ENCODE measurements at regions not wholly inside any gene's neighbourhood (a gene's known extent, or its start where the extent isn't known, plus 50 kb on each side); places are given as distances from the start of the nearest gene placed in this dataset.
"Not testable (repeated sequence)": the region's sequence is repeated elsewhere in the genome, so short reads cannot be mapped to it uniquely, and the experiment has no call there.

GRCh38 chr5:98231089-98231488 lies 542.4 kb upstream of the RGMB start:
- no peak overlapping the region for H3K4me3 ChIP-seq (ENCODE audit: control insufficient read depth in 1 of 7, extremely low read depth in 1 of 7, insufficient read depth in 4 of 7, low read depth in 2 of 7, low read length in 6 of 7)
- DNase-seq = peak in 2 of 3 donors; percentile 0 to 5
- CTCF ChIA-PET = no interaction called here
- no peak overlapping the region for H3K27ac ChIP-seq (ENCODE audit: insufficient read depth in 1 of 2, low read depth in 1 of 2, low read length in 2 of 2, poor library complexity in 1 of 2, severe bottlenecking in 2 of 2)
- POLR2A ChIA-PET = no interaction called here
- no peaks in the 10 kb centered on the region for H3K4me1 ChIP-seq (ENCODE audit: control extremely low read depth in 1 of 4, control insufficient read depth in 4 of 4, insufficient read depth in 4 of 4, low read length in 3 of 4)
- no peaks in the 10 kb centered on the region for H3K27me3 ChIP-seq (replicated peaks in 2 of 5; ENCODE audit: control insufficient read depth in 4 of 5, insufficient read depth in 5 of 5, low read length in 4 of 5)
- no peaks in the 10 kb centered on the region for H3K36me3 ChIP-seq (ENCODE audit: control insufficient read depth in 4 of 4, insufficient read depth in 4 of 4, low read length in 3 of 4)
- peaks cover 0 to 6% (median 1%) of the 10 kb centered on the region in 5 experiments for H3K9me3 ChIP-seq (ENCODE audit: control extremely low read depth in 1 of 5, control insufficient read depth in 4 of 5, insufficient read depth in 2 of 5, low read depth in 1 of 5, low read length in 4 of 5)
- no CpG with 5 or more reads among the region's 4 CpGs for WGBS (ENCODE audit: insufficient coverage)

DNA sequence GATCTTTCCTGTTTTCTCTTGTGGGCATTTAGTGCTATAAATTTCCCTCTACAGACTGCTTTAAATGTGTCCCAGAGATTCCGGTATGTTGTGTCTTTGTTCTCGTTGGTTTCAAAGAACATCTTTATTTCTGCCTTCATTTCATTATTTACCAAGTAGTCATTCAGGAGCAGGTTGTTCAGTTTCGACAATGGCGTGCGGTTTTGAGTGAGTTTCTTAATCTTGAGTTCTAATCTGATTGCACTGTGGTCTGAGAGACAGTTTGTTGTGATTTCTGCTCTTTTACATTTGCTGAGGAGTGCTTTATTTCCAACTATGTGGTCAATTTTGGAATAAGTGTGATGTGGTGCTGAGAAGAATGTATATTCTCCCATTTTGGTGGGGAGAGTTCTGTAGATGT lies 535.7 kb upstream of the RGMB start:
- 100% methylated on average over 1 of the region's 5 CpGs for WGBS (ENCODE audit: insufficient coverage)
- H3K27ac ChIP-seq (ENCODE audit: insufficient read depth in 1 of 2, low read depth in 1 of 2, low read length in 2 of 2, poor library complexity in 1 of 2, severe bottlenecking in 2 of 2); DNase-seq; H3K9me3 ChIP-seq (ENCODE audit: control extremely low read depth in 1 of 5, control insufficient read depth in 4 of 5, insufficient read depth in 2 of 5, low read depth in 1 of 5, low read length in 4 of 5); H3K36me3 ChIP-seq (ENCODE audit: control insufficient read depth in 4 of 4, insufficient read depth in 4 of 4, low read length in 3 of 4); POLR2A ChIA-PET; H3K27me3 ChIP-seq (replicated peaks in 2 of 5; ENCODE audit: control insufficient read depth in 4 of 5, insufficient read depth in 5 of 5, low read length in 4 of 5); H3K4me3 ChIP-seq (ENCODE audit: control insufficient read depth in 1 of 7, extremely low read depth in 1 of 7, insufficient read depth in 4 of 7, low read depth in 2 of 7, low read length in 6 of 7); CTCF ChIA-PET; H3K4me1 ChIP-seq (ENCODE audit: control extremely low read depth in 1 of 4, control insufficient read depth in 4 of 4, insufficient read depth in 4 of 4, low read length in 3 of 4): not testable (repeated sequence)

GRCh38 chr5:98243972-98244371 lies 529.5 kb upstream of the RGMB start:
- no CpG with 5 or more reads among the region's 1 CpG for WGBS (ENCODE audit: insufficient coverage)
- Histone ChIP-seq H3K9me3 (ENCODE audit: control extremely low read depth in 1 of 5, control insufficient read depth in 4 of 5, insufficient read depth in 2 of 5, low read depth in 1 of 5, low read length in 4 of 5) (peaks cover 0 to 1% (median 0%) of the 10 kb centered on the region in 5 experiments), H3K4me1 (ENCODE audit: control extremely low read depth in 1 of 4, control insufficient read depth in 4 of 4, insufficient read depth in 4 of 4, low read length in 3 of 4) (no peaks in the 10 kb centered on the region), H3K27me3 (replicated peaks in 2 of 5; ENCODE audit: control insufficient read depth in 4 of 5, insufficient read depth in 5 of 5, low read length in 4 of 5) (no peaks in the 10 kb centered on the region), H3K27ac (ENCODE audit: insufficient read depth in 1 of 2, low read depth in 1 of 2, low read length in 2 of 2, poor library complexity in 1 of 2, severe bottlenecking in 2 of 2) (no peak overlapping the region), H3K4me3 (ENCODE audit: control insufficient read depth in 1 of 7, extremely low read depth in 1 of 7, insufficient read depth in 4 of 7, low read depth in 2 of 7, low read length in 6 of 7) (no peak overlapping the region), H3K36me3 (ENCODE audit: control insufficient read depth in 4 of 4, insufficient read depth in 4 of 4, low read length in 3 of 4) (no peaks in the 10 kb centered on the region)
- ChIA-PET POLR2A (no interaction called here), CTCF (no interaction called here)
- DNase-seq = no peak

DNA sequence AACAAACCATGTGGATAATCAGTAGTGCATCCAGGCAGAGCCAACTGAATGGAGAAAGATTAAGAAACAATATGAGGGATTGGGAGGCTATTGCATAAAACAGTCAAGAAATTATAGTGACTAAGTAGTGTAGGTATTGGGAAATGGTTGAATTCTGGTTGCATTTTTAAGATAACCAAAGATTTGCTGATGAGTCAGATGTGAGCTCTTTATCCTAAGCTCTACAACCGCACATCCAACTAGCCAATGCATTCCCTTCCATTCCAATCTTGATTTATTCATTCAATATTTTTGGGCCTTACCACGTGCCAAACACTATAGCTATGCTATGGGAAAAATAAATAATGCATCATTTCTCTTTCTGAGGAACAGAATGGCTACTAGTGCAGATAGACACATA lies 524.5 kb upstream of the RGMB start:
- no peaks in the 10 kb centered on the region for H3K9me3 ChIP-seq (ENCODE audit: control extremely low read depth in 1 of 5, control insufficient read depth in 4 of 5, insufficient read depth in 2 of 5, low read depth in 1 of 5, low read length in 4 of 5)
- no peaks in the 10 kb centered on the region for H3K36me3 ChIP-seq (ENCODE audit: control insufficient read depth in 4 of 4, insufficient read depth in 4 of 4, low read length in 3 of 4)
- H3K4me3 ChIP-seq (ENCODE audit: control insufficient read depth in 1 of 7, extremely low read depth in 1 of 7, insufficient read depth in 4 of 7, low read depth in 2 of 7, low read length in 6 of 7) = no peak overlapping the region
- no peaks in the 10 kb centered on the region for H3K27me3 ChIP-seq (replicated peaks in 2 of 5; ENCODE audit: control insufficient read depth in 4 of 5, insufficient read depth in 5 of 5, low read length in 4 of 5)
- ChIA-PET CTCF (no interaction called here), POLR2A (no interaction called here)
- no peaks in the 10 kb centered on the region for H3K4me1 ChIP-seq (ENCODE audit: control extremely low read depth in 1 of 4, control insufficient read depth in 4 of 4, insufficient read depth in 4 of 4, low read length in 3 of 4)
- no peak for DNase-seq
- H3K27ac ChIP-seq (ENCODE audit: insufficient read depth in 1 of 2, low read depth in 1 of 2, low read length in 2 of 2, poor library complexity in 1 of 2, severe bottlenecking in 2 of 2) = no peak overlapping the region
- no CpG with 5 or more reads among the region's 2 CpGs for WGBS (ENCODE audit: insufficient coverage)

GRCh38 chr5:98258939-98259338 lies 514.5 kb upstream of the RGMB start:
- no peaks in the 10 kb centered on the region for H3K36me3 ChIP-seq (ENCODE audit: control insufficient read depth in 4 of 4, insufficient read depth in 4 of 4, low read length in 3 of 4)
- WGBS (ENCODE audit: insufficient coverage) = 100% methylated on average over 2 of the region's 3 CpGs
- ChIA-PET POLR2A (no interaction called here), CTCF (interaction anchor here (0.6 kb wide), 1 partner anchor 554 kb away, joined by 3 read pairs; no protein-coding TSS in a partner anchor)
- no peaks in the 10 kb centered on the region for H3K4me1 ChIP-seq (ENCODE audit: control extremely low read depth in 1 of 4, control insufficient read depth in 4 of 4, insufficient read depth in 4 of 4, low read length in 3 of 4)
- H3K27ac ChIP-seq (ENCODE audit: insufficient read depth in 1 of 2, low read depth in 1 of 2, low read length in 2 of 2, poor library complexity in 1 of 2, severe bottlenecking in 2 of 2) = no peak overlapping the region
- no peak overlapping the region for H3K4me3 ChIP-seq (ENCODE audit: control insufficient read depth in 1 of 7, extremely low read depth in 1 of 7, insufficient read depth in 4 of 7, low read depth in 2 of 7, low read length in 6 of 7)
- peaks cover 0 to 4% (median 0%) of the 10 kb centered on the region in 5 experiments for H3K9me3 ChIP-seq (ENCODE audit: control extremely low read depth in 1 of 5, control insufficient read depth in 4 of 5, insufficient read depth in 2 of 5, low read depth in 1 of 5, low read length in 4 of 5)
- no peaks in the 10 kb centered on the region for H3K27me3 ChIP-seq (replicated peaks in 2 of 5; ENCODE audit: control insufficient read depth in 4 of 5, insufficient read depth in 5 of 5, low read length in 4 of 5)
- no peak for DNase-seq

DNA sequence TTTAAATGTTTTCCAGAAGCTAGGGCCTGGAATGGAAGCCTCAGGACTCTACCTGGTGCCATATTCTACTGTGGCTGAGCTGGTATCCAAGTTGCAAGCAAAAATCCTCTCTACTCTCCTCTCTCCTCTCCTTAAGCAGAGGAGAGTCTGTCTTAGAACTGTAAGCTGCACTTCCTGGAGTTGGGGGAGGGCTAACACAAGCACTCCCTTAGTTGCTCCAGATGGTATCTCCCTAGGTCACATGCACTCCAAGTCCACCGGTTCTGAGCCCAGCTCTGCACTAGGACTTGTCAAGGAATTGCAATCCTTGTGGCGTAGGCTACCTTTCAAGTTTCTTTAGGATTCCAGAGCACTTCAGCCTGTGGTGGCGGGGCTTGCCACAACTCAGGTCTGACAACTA lies 513.9 kb upstream of the RGMB start:
- no peak overlapping the region for H3K4me3 ChIP-seq (ENCODE audit: control insufficient read depth in 1 of 7, extremely low read depth in 1 of 7, insufficient read depth in 4 of 7, low read depth in 2 of 7, low read length in 6 of 7)
- no peak for DNase-seq
- POLR2A ChIA-PET = no interaction called here
- WGBS (ENCODE audit: insufficient coverage) = 91% methylated on average over 3 of the region's 3 CpGs
- CTCF ChIA-PET = no interaction called here
- H3K27me3 ChIP-seq (replicated peaks in 2 of 5; ENCODE audit: control insufficient read depth in 4 of 5, insufficient read depth in 5 of 5, low read length in 4 of 5) = no peaks in the 10 kb centered on the region
- no peak overlapping the region for H3K27ac ChIP-seq (ENCODE audit: insufficient read depth in 1 of 2, low read depth in 1 of 2, low read length in 2 of 2, poor library complexity in 1 of 2, severe bottlenecking in 2 of 2)
- no peaks in the 10 kb centered on the region for H3K4me1 ChIP-seq (ENCODE audit: control extremely low read depth in 1 of 4, control insufficient read depth in 4 of 4, insufficient read depth in 4 of 4, low read length in 3 of 4)
- H3K36me3 ChIP-seq (ENCODE audit: control insufficient read depth in 4 of 4, insufficient read depth in 4 of 4, low read length in 3 of 4) = no peaks in the 10 kb centered on the region
- H3K9me3 ChIP-seq (ENCODE audit: control extremely low read depth in 1 of 5, control insufficient read depth in 4 of 5, insufficient read depth in 2 of 5, low read depth in 1 of 5, low read length in 4 of 5) = peaks cover 0 to 4% (median 0%) of the 10 kb centered on the region in 5 experiments

GRCh38 chr5:98263084-98263483 lies 510.4 kb upstream of the RGMB start:
- ChIA-PET POLR2A (no interaction called here), CTCF (no interaction called here)
- Histone ChIP-seq H3K27ac (ENCODE audit: insufficient read depth in 1 of 2, low read depth in 1 of 2, low read length in 2 of 2, poor library complexity in 1 of 2, severe bottlenecking in 2 of 2) (no peak overlapping the region), H3K36me3 (ENCODE audit: control insufficient read depth in 4 of 4, insufficient read depth in 4 of 4, low read length in 3 of 4) (no peaks in the 10 kb centered on the region), H3K27me3 (replicated peaks in 2 of 5; ENCODE audit: control insufficient read depth in 4 of 5, insufficient read depth in 5 of 5, low read length in 4 of 5) (no peaks in the 10 kb centered on the region), H3K4me1 (ENCODE audit: control extremely low read depth in 1 of 4, control insufficient read depth in 4 of 4, insufficient read depth in 4 of 4, low read length in 3 of 4) (no peaks in the 10 kb centered on the region), H3K9me3 (ENCODE audit: control extremely low read depth in 1 of 5, control insufficient read depth in 4 of 5, insufficient read depth in 2 of 5, low read depth in 1 of 5, low read length in 4 of 5) (peaks cover 0 to 4% (median 0%) of the 10 kb centered on the region in 5 experiments), H3K4me3 (ENCODE audit: control insufficient read depth in 1 of 7, extremely low read depth in 1 of 7, insufficient read depth in 4 of 7, low read depth in 2 of 7, low read length in 6 of 7) (no peak overlapping the region)
- WGBS (ENCODE audit: insufficient coverage) = no CpG with 5 or more reads among the region's 2 CpGs
- DNase-seq = no peak

Data from common myeloid progenitor, CD34-positive (primary cell).